ENCODE measurements at regions not wholly inside any gene's neighbourhood (a gene's known extent, or its start where the extent isn't known, plus 50 kb on each side); places are given as distances from the start of the nearest gene placed in this dataset.

DNA sequence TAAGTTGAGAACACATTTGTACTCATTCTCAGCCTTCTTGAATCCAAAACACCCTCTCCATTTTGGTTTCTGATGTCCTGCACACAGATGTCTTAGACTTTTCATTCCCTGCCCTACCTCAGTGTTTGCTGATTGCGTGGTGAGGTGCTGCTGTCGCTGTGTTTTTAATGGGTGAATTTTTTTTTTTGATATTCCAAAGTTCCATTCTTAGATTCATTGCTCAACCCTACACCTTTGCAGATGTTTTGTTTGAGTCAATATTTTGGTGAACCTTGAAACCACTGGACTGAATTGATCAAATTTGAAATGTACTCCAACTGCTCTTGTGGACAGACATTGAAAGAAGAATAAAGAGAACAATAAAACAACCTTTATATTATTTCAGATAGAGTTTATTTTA lies 130.4 kb upstream of the DSEL start:
- no peak for DNase-seq (ENCODE audit: low spot score)

GRCh38 chr18:67644226-67644625 lies 127.7 kb upstream of the DSEL start:
- DNase-seq (ENCODE audit: low spot score): no peak

- no peak for DNase-seq (ENCODE audit: low spot score)
These were observed 123.4 kb upstream of the DSEL start for GRCh38 chr18:67639872-67640271.

DNA sequence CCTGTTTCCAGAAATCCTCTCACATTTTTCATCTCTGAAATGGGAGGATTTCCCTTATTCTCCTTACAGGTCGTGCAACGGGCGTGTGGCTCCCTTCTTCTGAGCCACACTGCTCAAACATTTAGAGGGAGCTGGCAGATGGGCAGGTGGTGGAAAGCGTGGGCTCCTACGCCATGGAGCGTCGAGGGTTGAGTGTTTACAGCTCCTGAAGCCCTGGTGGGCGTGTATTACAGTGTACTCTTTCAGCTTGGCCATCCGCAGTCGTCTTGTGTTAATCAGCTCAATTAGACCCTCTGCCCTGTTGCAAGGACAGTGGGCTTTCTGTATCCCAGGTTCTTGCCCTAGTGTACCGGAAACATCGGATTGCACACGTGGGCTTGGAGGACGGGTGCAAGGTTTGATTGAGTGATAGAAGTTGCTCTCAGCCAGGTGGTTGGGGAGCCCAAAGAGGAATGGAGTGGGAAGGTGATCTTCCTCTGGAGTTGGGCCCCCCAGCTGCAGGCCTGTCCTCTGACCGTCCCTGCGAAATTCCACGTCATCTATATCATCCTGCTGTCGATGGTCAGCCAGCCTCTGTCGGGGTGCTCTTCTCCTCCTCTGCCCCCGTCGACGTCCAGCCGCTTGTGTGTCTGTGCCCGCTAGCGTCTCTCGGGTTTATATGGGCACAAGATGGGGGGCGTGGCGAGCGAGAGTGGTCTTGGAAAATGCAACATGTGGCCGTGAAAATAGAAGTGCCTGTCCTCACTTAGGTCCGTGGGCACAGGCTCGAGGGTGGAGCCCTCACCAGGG lies 120.3 kb upstream of the DSEL start:
- DNase-seq (ENCODE audit: low spot score): no peak

- peak; percentile 15 for DNase-seq (ENCODE audit: low spot score)
These were observed 118.3 kb upstream of the DSEL start for GRCh38 chr18:67634631-67635338.

DNA sequence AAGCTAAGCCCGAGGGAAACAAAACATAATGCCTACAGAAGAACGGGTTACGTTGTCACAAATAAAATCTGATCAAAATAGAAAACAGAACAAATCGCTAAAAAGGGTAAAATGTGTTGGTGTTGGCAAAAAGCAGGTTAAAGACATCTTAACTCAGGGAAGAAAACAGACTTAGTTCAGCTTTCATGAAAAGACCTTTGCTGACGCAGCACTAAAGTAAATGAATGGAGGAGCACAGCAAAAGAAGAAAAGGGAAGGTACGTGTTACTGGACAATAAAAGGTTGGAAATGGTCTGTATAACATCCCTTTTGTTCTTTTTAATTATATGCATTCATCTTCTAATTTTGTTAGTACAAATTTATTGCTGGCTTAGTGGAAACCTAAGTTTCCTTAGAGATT lies 117.4 kb upstream of the DSEL start:
- DNase-seq (ENCODE audit: low spot score): no peak

DNA sequence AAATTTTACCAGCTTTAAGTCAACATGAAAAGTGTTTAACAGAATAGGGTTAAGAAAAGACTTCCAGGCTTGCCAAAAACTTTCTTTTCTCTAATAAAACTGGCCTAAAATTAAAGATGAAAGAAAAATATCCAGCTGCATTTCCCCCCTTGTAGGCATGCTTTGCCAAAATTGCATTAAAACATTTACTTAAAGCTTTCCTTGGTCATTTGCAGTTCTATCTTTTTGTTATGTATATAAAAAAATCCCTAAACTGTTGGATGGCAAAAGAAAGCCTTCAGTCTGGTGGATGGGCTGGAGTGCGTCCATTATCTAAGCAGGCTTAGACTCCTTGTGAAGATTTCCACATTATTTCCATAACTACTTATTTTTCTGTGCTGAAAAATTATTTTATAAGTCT lies 105.4 kb upstream of the DSEL start:
- DNase-seq (ENCODE audit: low spot score): no peak

DNA sequence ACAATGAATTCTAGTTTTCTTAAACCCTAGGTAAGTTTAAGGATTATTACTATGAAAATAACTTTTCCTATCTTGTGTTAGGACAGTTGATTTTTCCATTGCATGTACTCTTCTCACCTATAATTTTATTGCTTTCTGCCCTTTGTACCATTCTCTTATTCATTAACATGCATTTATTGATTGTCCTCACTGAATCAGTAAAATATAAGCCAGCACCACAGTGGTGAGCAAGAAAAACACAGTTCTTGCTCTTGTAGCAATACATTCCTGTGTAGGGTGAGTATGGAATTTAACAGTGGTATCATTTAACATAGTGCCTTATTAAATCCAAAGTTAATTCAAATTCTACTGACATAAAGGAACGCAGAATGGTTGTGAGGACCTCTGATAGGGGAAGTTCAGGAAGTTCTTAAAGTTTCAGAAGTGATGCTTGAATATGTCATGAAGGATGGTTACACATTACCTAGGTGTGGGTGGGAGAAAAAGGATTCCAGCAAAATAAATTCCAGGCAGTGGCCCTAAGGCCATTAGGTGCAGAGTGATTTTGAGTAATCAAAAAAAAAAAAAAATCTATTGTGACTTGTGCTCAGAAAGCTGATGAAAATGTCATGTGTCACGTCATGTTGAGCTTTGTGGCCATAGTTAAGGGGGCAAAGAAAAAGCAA lies 104.7 kb upstream of the DSEL start:
- no peak for DNase-seq (ENCODE audit: low spot score)

DNA sequence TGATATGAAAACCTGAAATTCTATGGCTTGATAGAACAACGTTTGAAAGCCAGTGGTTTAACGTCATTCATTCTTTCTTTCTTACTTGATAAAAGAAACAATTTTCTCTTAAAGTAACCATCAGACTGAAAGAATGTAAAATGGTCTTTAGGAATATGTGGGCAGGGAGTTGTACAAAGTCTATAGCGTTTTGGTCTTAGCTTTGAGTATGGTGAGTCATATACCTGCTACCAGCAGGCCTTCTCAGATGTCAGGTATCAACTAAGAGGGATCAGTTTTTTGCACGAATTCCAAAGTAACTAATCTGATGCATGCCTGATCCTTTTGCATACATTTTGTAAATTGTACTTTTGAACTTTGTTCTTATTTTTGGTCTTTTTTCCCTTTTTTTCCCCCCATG lies 101.5 kb upstream of the DSEL start:
- no peak for DNase-seq (ENCODE audit: low spot score)

DNA sequence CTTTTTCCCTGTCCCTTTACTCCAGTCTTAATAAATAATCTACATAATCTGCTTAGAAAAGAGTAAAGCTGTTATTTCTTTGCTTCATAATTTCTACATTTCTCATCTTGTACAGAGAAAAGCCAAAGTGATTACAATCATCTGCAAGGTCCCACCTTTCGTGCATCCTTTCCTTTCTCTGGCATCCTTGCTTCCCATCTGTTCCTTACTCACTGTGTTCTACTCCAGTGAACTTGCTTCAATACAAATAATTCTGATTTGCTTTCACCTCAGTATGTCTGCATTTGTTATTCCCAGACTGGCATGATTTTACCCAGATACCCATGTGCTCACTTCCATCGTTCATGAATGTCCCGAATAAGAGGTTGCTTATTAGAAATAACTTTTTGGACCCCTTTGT lies 99.4 kb upstream of the DSEL start:
- no peak for DNase-seq (ENCODE audit: low spot score)

DNA sequence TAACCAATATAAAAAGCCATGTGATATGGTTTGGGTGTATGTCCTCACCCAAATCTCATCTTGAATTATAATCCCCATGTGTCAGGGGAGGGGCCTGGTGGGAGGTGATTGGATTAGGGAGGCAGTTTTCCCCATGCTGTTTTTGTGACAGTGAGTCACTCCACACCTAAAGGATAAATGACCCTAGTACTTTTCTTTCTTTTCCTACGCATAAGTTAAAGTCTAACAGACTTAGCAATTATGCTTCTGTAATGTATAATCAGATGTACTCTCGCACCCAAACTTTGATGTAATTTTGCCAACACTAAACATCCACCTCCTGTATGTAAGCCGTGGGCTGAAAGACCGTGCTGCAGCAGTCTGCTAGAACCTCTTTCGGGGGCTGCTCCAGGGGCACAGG lies 97.2 kb upstream of the DSEL start:
- DNase-seq (ENCODE audit: low spot score): no peak

DNA sequence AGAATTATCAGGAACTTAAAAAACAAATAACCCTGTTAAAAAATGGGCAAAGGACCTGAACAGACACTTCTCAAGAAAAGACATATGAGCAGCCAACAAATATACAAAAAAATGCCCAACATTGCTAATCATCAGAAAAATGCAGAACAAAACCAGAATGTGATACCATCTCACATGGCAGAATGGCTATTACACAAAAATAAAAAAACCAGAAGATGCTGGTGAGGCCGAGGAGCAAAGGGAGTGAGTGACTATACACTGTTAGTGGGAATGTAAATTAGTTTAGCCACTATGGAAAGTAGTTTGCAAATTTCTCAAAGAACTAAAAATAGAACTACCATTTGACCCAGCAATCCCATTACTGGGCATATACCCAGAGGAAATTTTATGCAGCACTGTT lies 95.8 kb upstream of the DSEL start:
- no peak for DNase-seq (ENCODE audit: low spot score)

DNA sequence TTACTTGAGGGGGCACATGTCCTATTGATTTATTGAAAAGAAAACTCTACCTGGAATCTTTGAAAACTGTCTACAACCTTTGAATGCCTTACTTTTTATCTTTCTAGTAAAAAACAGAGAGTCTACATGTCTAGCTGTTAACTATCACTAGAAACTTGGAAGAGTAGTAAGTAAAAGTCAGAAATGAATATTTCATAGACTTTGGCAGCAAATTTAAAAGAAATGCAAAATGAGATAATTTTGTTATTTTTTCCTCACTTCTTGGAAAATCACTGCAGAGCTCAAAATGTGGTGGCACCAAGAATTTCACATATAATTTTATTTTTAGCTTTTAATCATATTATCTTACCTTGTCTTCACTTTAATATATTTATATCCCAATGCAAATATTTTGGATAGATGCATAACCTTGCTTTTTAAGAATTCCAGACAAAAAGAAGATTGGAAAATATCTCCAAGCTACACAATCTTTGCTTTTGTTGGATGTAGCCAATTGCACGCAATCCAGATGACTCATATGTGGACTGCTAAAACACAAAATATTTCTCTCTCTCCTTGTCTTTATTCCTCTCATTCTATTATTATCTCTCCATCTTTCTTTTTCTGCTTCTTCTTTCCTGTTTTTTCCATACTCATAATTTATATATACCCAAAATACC lies 92.2 kb upstream of the DSEL start:
- no peak for DNase-seq (ENCODE audit: low spot score)

DNA sequence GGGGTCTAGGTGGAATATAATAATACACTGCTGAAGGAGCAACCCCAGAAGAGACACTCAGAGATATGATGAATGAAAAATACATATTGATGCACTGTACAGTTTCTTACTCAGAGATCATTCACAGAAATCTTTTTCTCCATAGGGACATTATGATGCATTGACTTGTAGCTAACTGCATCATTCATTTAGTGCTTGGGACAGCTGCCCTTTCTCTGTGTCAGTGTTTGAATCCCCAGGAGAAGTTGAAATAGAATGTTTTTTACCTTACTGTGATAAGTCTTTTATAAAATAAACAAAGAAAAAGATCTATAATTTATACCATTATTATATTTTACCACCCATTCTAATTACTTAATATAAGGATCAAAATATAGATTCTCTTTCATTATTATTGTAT lies 91.7 kb upstream of the DSEL start:
- no peak for DNase-seq (ENCODE audit: low spot score)

GRCh38 chr18:67600181-67601180 lies 84.0 kb upstream of the DSEL start:
- DNase-seq (ENCODE audit: low spot score): peak; percentile 24

DNA sequence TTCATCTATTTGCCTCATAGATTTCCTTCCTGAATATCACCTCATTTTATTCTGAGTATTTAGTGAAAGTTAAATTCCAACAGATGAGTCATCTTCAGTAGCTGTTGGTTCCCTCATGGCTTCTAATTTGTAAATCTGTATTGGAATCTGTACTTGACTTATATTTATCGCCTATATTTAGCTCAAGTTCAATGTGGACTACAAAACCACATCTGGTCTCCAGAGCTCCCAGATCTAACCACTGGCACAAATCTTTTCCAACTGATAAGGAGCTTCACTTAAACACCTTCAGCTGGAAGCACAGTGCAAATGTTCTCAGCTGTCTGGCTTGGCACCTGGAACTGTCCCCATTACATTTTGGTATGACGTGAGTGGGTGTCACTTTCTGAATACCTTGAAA lies 82.8 kb upstream of the DSEL start:
- peak; percentile 41 for DNase-seq (ENCODE audit: low spot score)

GRCh38 chr18:67597759-67598158 lies 81.2 kb upstream of the DSEL start:
- DNase-seq (ENCODE audit: low spot score): no peak

GRCh38 chr18:67596003-67596402 lies 79.5 kb upstream of the DSEL start:
- DNase-seq (ENCODE audit: low spot score): no peak

GRCh38 chr18:67590571-67591141 lies 74.1 kb upstream of the DSEL start:
- DNase-seq (ENCODE audit: low spot score): no peak

DNA sequence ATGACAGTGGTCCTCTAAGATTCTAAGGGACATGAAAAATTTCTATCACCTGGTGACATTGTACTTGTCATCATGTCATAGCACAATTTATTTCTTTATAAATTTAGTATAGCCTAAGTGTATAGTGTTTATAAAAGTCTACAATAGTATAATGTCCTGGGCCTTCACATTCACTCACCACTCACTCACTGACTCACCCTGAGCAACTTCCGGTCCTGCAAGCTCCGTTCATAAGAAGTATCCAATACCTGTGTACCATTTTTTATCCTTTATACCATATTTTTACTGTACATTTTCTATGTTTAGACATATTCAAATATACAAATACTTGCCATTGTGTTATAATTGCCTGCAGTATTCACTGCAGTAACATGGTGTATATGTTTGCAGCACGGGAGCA lies 72.8 kb upstream of the DSEL start:
- no peak for DNase-seq (ENCODE audit: low spot score)

DNA sequence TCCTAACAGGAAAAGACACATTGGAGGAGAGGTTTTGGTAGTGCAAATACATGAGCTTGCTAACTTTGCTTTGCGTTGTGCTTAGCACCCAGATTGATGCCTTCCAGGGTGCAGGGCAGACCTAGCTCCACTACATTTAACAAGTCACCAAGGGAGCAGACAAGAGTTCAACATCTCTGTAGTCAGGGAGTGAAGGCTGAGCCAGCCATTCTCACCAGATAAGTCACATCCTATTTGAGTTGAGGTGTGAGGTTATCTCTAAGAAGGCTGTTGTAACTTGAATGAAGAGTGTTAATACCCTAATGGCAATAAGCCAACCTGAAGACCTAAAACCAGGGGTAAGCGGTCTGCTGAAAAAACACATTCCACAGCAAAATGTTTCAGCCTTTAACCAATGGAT lies 69.6 kb upstream of the DSEL start:
- no peak for DNase-seq (ENCODE audit: low spot score)
